Esophagus muscularis mucosa (tissue), 4 donors: ENCODE measurements at regions not wholly inside any gene's neighbourhood (a gene's known extent, or its start where the extent isn't known, plus 50 kb on each side); places are given as distances from the start of the nearest gene placed in this dataset.

Experiments used
- DNase-seq: peaks from one replicate; pipeline ENCODE4 v3.0.0-alpha.2; 2017; ENCODE audit errors: extremely low spot score
- H3K27ac ChIP-seq, 4 donors: fragments of 200-600 bp; sonication (generic); replicated peaks in 1 of 4; 1 replicate in 3 of 4; 2 replicates in 1 of 4; pipeline ENCODE4 v1.5.1; 2016 to 2019; ENCODE audit warnings: mild to moderate bottlenecking in 1 of 4
- H3K27me3 ChIP-seq, 4 donors: fragments of 200-600 bp; sonication (generic); one replicate each; pipeline versions ENCODE4 v1.5.1 to v1.6.0; 2016 to 2019
- H3K36me3 ChIP-seq, 4 donors: fragments of 200-600 bp; sonication (generic); one replicate each; pipeline ENCODE4 v1.5.1; 2016 to 2019
- H3K4me1 ChIP-seq, 4 donors: fragments of 200-600 bp; sonication (generic); one replicate each; pipeline ENCODE4 v1.5.1; 2016 to 2019
- H3K4me3 ChIP-seq, 4 donors: fragments of 200-600 bp; sonication (generic); 1 replicate in 2 of 4; 2 replicates in 2 of 4; pipeline ENCODE4 v1.5.1; 2016 to 2019; ENCODE audit warnings: mild to moderate bottlenecking in 4 of 4, moderate library complexity in 1 of 4
- H3K9me3 ChIP-seq, 4 donors: fragments of 200-600 bp; sonication (generic); 1 replicate in 3 of 4; 2 replicates in 1 of 4; pipeline ENCODE4 v1.5.1; 2016 to 2019
- EP300 ChIP-seq: sonication (generic); formaldehyde crosslinking; IDR thresholded peaks from one replicate; pipeline ENCODE4 v1.6.1; 2017; ENCODE audit warnings: antibody characterized with exemption
- POLR2A ChIP-seq: fragments of 450-650 bp; IDR thresholded peaks from one replicate; pipeline ENCODE4 v1.6.1; 2017; ENCODE audit warnings: antibody characterized with exemption, moderate library complexity, mild to moderate bottlenecking, low read depth
- POLR2AphosphoS5 ChIP-seq, 2 donors: sonication (generic); formaldehyde crosslinking; IDR thresholded peaks; one replicate each; pipeline ENCODE4 v1.6.1; 2017; ENCODE audit warnings: antibody characterized with exemption in 2 of 2
- WGBS: methylation state at CpG from one replicate; pipeline ENCODE4 v1.1.5; 2018; 5-methylcytosine and 5-hydroxymethylcytosine counted together
- intact Hi-C: fragments of 100-400 bp; cut with DNase I; formaldehyde crosslinking; loops from one replicate; pipeline ENCODE4 v1.15.1; 2023
- TF ChIP-seq, protein P1 (sequence below), 3 experiments: fragments of 200-600 bp in 2 of 3; fragments of 450-650 bp in 1 of 3; sonication (generic) in 2 of 3; IDR thresholded peaks; one replicate each; pipeline ENCODE4 v1.5.1; 2017 to 2019; ENCODE audit warnings: antibody characterized with exemption in 3 of 3, mild to moderate bottlenecking in 2 of 3, moderate library complexity in 1 of 3

GRCh38 chr17:22251498-22251897, 559.2 kb downstream of the KCNJ18 start:
- intact Hi-C loops, result no loop called here
- Histone ChIP-seq H3K27ac (no peak overlapping the region), H3K9me3 (no peaks in the 10 kb centered on the region), H3K36me3 (no peaks in the 10 kb centered on the region), H3K4me3 (no peak overlapping the region), H3K4me1 (no peaks in the 10 kb centered on the region), H3K27me3 (no peaks in the 10 kb centered on the region)
- DNase-seq, result no peak
- TF ChIP-seq EP300 (no peak), POLR2A (no peak), POLR2AphosphoS5 (IDR thresholded peaks at IDR 0.05) (no peak)
- TF ChIP-seq, protein P1, sequence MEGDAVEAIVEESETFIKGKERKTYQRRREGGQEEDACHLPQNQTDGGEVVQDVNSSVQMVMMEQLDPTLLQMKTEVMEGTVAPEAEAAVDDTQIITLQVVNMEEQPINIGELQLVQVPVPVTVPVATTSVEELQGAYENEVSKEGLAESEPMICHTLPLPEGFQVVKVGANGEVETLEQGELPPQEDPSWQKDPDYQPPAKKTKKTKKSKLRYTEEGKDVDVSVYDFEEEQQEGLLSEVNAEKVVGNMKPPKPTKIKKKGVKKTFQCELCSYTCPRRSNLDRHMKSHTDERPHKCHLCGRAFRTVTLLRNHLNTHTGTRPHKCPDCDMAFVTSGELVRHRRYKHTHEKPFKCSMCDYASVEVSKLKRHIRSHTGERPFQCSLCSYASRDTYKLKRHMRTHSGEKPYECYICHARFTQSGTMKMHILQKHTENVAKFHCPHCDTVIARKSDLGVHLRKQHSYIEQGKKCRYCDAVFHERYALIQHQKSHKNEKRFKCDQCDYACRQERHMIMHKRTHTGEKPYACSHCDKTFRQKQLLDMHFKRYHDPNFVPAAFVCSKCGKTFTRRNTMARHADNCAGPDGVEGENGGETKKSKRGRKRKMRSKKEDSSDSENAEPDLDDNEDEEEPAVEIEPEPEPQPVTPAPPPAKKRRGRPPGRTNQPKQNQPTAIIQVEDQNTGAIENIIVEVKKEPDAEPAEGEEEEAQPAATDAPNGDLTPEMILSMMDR (IDR thresholded peaks at IDR 0.05), result no peak
- WGBS, result 49% methylated on average over 2 of the region's 2 CpGs

GRCh38 chr17:22253007-22253406, 560.7 kb downstream of the KCNJ18 start:
- Histone ChIP-seq H3K4me3 (no peak overlapping the region), H3K27me3 (no peaks in the 10 kb centered on the region), H3K4me1 (no peaks in the 10 kb centered on the region), H3K27ac (no peak overlapping the region), H3K9me3 (no peaks in the 10 kb centered on the region), H3K36me3 (no peaks in the 10 kb centered on the region)
- no peak for TF ChIP-seq EP300
- TF ChIP-seq POLR2AphosphoS5 (IDR thresholded peaks at IDR 0.05), result no peak
- TF ChIP-seq POLR2A, result no peak
- TF ChIP-seq, protein P1 (IDR thresholded peaks at IDR 0.05), result no peak
- DNase-seq, result no peak
- intact Hi-C loops, result no loop called here
- WGBS, result 60% methylated on average over 1 of the region's 1 CpG

- intact Hi-C loops, result no loop called here
- Histone ChIP-seq H3K27me3 (no peaks in the 10 kb centered on the region), H3K9me3 (no peaks in the 10 kb centered on the region), H3K4me3 (no peak overlapping the region), H3K27ac (no peak overlapping the region), H3K4me1 (no peaks in the 10 kb centered on the region), H3K36me3 (no peaks in the 10 kb centered on the region)
- no peak for DNase-seq
- no peak for TF ChIP-seq POLR2AphosphoS5 (IDR thresholded peaks at IDR 0.05)
- TF ChIP-seq POLR2A, result no peak
- no peak for TF ChIP-seq EP300
- TF ChIP-seq, protein P1 (IDR thresholded peaks at IDR 0.05), result no peak
- WGBS, result 69% methylated on average over 12 of the region's 17 CpGs
Observed at GRCh38 chr17:22265807-22266206, 573.5 kb downstream of the KCNJ18 start.

GRCh38 chr17:22266231-22266630, 573.9 kb downstream of the KCNJ18 start:
- no peaks in the 10 kb centered on the region for H3K36me3 ChIP-seq
- no peaks in the 10 kb centered on the region for H3K27me3 ChIP-seq
- H3K4me1 ChIP-seq, result no peaks in the 10 kb centered on the region
- DNase-seq, result no peak
- TF ChIP-seq EP300 (no peak), POLR2A (no peak), POLR2AphosphoS5 (IDR thresholded peaks at IDR 0.05) (no peak)
- intact Hi-C loops, result no loop called here
- no peaks in the 10 kb centered on the region for H3K9me3 ChIP-seq
- 73% methylated on average over 18 of the region's 18 CpGs for WGBS
- no peak overlapping the region for H3K27ac ChIP-seq
- no peak overlapping the region for H3K4me3 ChIP-seq

- intact Hi-C loops, result no loop called here
- Histone ChIP-seq H3K36me3 (no peaks in the 10 kb centered on the region), H3K27ac (no peak overlapping the region), H3K4me3 (no peak overlapping the region), H3K4me1 (no peaks in the 10 kb centered on the region), H3K9me3 (no peaks in the 10 kb centered on the region), H3K27me3 (no peaks in the 10 kb centered on the region)
- WGBS, result 83% methylated on average over 9 of the region's 9 CpGs
- TF ChIP-seq POLR2AphosphoS5 (IDR thresholded peaks at IDR 0.05) (no peak), POLR2A (no peak), EP300 (no peak)
- TF ChIP-seq, protein P1 (IDR thresholded peaks at IDR 0.05), result no peak
- DNase-seq, result no peak
Observed at GRCh38 chr17:22267019-22267418, 574.7 kb downstream of the KCNJ18 start.
